OCI-LY7 (cell line): ENCODE measurements at regions not wholly inside any gene's neighbourhood (a gene's known extent, or its start where the extent isn't known, plus 50 kb on each side); places are given as distances from the start of the nearest gene placed in this dataset.

ENCODE experiments used
- BruUV-seq: library from RNA; stranded (reverse); fragments of 400-500 nt; replicated peaks from 2 replicates; lab custom pipeline; 2021; lab: Mats Ljungman, UMichigan
- CTCF ChIA-PET: fragments of 300-600 bp; sonication (Branson Sonifier 250); formaldehyde crosslinking; loops from one replicate; lab custom pipeline; 2022; ENCODE audit warnings: antibody characterized with exemption; ENCODE audit not compliant: unreplicated experiment; lab: Charles Lee
- POLR2A ChIA-PET: fragments of 300-600 bp; sonication (Branson Sonifier 250); formaldehyde crosslinking; loops from one replicate; lab custom pipeline; 2022; ENCODE audit warnings: antibody characterized with exemption; lab: Charles Lee
- DNase-seq: peaks from one replicate; pipeline ENCODE4 v3.0.0-alpha.2; 2015; ENCODE audit warnings: low spot score
- H2AFZ ChIP-seq: fragments of 200-600 bp; sonication (generic), shearing (Covaris generic); 2 replicates; pipeline ENCODE4 v1.6.1; 2014; ENCODE audit warnings: mild to moderate bottlenecking, antibody characterized with exemption, low read length, moderate library complexity
- H3K27ac ChIP-seq: fragments of 200-600 bp; sonication (generic); 2 replicates; pipeline ENCODE4 v1.5.1; 2014; ENCODE audit warnings: mixed run types, low read depth, mild to moderate bottlenecking, moderate library complexity, low read length, inconsistent platforms; ENCODE audit not compliant: poor library complexity, severe bottlenecking
- H3K36me3 ChIP-seq: fragments of 200-600 bp; sonication (generic); 2 replicates; pipeline ENCODE4 v1.6.1; 2014; ENCODE audit warnings: mild to moderate bottlenecking, antibody characterized with exemption, low read length, moderate library complexity, mixed read lengths; ENCODE audit not compliant: insufficient read depth
- H3K4me1 ChIP-seq: fragments of 200-600 bp; sonication (generic); 2 replicates; pipeline ENCODE4 v1.5.1; 2014; ENCODE audit warnings: mild to moderate bottlenecking, low read length; ENCODE audit not compliant: insufficient read depth, poor library complexity, severe bottlenecking
- H3K4me2 ChIP-seq: fragments of 200-600 bp; sonication (generic); 2 replicates; pipeline ENCODE4 v1.6.1; 2014; ENCODE audit warnings: mild to moderate bottlenecking, low read length
- H3K4me3 ChIP-seq: fragments of 200-600 bp; sonication (generic); 2 replicates; pipeline ENCODE4 v1.5.1; 2014; ENCODE audit warnings: mild to moderate bottlenecking, low read depth, low read length; ENCODE audit not compliant: poor library complexity, severe bottlenecking
- H3K79me2 ChIP-seq: fragments of 200-600 bp; sonication (generic); 2 replicates; pipeline ENCODE4 v1.6.1; 2016; ENCODE audit warnings: low read depth, mild to moderate bottlenecking, low read length, moderate library complexity, mixed read lengths; ENCODE audit not compliant: insufficient read depth
- H3K9me2 ChIP-seq: fragments of 200-600 bp; sonication (generic); 2 replicates; pipeline ENCODE4 v1.6.1; 2016; ENCODE audit warnings: mild to moderate bottlenecking, low read length, mixed read lengths; ENCODE audit not compliant: insufficient read depth
- H3K9me3 ChIP-seq: fragments of 200-600 bp; sonication (generic); 2 replicates; pipeline ENCODE4 v1.6.1; 2014; ENCODE audit warnings: mild to moderate bottlenecking, mixed run types, low read length, mixed read lengths
- H4K20me1 ChIP-seq: fragments of 200-600 bp; sonication (generic); 2 replicates; pipeline ENCODE4 v1.6.1; 2014; ENCODE audit warnings: mild to moderate bottlenecking, antibody characterized with exemption, low read length, moderate library complexity, mixed read lengths; ENCODE audit not compliant: insufficient read depth
- EZH2phosphoT487 ChIP-seq: fragments of 200-600 bp; sonication (generic); IDR thresholded peaks from 2 replicates; pipeline ENCODE4 v1.6.1; 2018; ENCODE audit warnings: low read depth, borderline replicate concordance, mild to moderate bottlenecking, mixed run types, antibody characterized with exemption, low read length, moderate library complexity, mixed read lengths
- intact Hi-C: fragments of 100-400 bp; cut with micrococcal nuclease; formaldehyde crosslinking; loops from one replicate; pipeline ENCODE4 v1.10.0; 2022; ENCODE audit not compliant: unreplicated experiment
- TF ChIP-seq, protein P1 (sequence below): fragments of 200-600 bp; sonication (generic); conservative IDR thresholded peaks from 2 replicates; pipeline ENCODE4 v1.5.1; 2014; ENCODE audit warnings: mild to moderate bottlenecking, antibody characterized with exemption, low read length, moderate library complexity, mixed read lengths

DNA sequence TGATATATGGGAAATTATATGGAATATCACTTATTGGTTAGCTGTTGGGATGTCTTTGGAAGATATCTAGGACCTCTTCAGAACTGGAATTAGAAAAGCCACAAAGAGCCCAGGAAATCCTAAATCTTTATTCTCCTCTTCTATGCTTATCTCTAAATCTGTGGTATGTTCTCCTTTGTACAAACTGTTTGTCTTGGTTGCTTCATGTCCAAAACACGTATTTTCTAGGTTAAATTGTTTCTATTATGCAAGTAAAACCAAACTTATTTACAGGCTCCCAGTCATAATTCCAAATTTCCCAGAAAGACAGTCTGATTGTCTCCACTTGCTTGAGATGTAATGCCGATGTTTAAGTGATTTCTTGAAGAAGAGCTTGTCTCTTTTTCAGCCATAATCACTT is 650.9 kb downstream of the CDH11 start:
- CTCF ChIA-PET, result no interaction called here
- Histone ChIP-seq H2AFZ (peak overlapping the region; percentile 63; the same call in 1 of the 2 replicates), H3K4me1 (peaks cover 10% of the 10 kb centered on the region), H3K36me3 (no peaks in the 10 kb centered on the region), H4K20me1 (no peaks in the 10 kb centered on the region), H3K4me2 (no peak overlapping the region), H3K9me3 (peaks cover 4% of the 10 kb centered on the region; the same call in 1 of the 2 replicates), H3K79me2 (no peaks in the 10 kb centered on the region), H3K27ac (no peak overlapping the region), H3K4me3 (no peak overlapping the region), H3K9me2 (no peaks in the 10 kb centered on the region)
- TF ChIP-seq, protein P1, sequence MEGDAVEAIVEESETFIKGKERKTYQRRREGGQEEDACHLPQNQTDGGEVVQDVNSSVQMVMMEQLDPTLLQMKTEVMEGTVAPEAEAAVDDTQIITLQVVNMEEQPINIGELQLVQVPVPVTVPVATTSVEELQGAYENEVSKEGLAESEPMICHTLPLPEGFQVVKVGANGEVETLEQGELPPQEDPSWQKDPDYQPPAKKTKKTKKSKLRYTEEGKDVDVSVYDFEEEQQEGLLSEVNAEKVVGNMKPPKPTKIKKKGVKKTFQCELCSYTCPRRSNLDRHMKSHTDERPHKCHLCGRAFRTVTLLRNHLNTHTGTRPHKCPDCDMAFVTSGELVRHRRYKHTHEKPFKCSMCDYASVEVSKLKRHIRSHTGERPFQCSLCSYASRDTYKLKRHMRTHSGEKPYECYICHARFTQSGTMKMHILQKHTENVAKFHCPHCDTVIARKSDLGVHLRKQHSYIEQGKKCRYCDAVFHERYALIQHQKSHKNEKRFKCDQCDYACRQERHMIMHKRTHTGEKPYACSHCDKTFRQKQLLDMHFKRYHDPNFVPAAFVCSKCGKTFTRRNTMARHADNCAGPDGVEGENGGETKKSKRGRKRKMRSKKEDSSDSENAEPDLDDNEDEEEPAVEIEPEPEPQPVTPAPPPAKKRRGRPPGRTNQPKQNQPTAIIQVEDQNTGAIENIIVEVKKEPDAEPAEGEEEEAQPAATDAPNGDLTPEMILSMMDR, result no peak
- intact Hi-C loops, result no loop called here
- no peak for DNase-seq
- no TSS peak for BruUV-seq
- POLR2A ChIA-PET, result interaction anchor here (1.9 kb wide), 1 partner anchor 9 kb away, joined by 5 read pairs; no protein-coding TSS in a partner anchor

DNA sequence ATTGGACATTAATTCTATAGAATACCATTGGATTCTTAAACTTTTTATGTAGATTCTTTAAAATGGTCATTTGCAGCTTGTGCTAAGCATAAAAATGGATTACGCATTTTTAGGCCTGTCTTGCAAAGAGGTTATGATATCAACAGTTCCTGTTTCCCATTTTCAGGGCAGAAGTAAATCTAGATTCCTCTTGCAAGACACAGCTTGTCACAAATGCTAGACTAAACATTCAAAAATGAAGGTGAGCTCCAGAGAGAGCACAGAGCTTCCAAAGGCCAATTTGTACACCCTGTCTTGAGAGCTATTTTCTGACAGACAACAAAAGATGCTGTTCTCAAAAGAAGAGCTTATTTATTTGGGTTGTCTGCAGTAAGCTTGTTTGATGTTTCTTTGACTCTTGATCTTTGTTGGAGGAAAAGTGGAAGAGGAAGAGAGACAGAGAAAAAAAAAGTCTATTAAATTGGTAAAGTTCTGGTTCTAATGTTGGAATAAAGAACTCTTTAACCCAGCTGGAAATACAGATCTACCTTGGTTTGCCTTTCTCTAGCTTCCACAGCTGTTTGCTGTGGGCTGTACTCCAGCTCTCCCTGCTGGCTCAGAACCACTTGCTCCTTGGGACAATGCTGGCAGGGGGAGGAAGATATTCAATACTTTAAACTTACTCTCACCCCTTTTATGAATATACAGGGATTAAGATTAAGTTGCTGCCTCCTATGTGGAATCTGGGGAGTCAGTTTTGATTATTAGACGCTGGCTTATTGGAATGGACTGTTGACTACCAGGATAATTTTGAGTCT is 651.8 kb downstream of the CDH11 start:
- Histone ChIP-seq H3K36me3 (no peaks in the 10 kb centered on the region), H4K20me1 (no peaks in the 10 kb centered on the region), H3K9me3 (peaks cover 5% of the 10 kb centered on the region; the same call in 1 of the 2 replicates), H3K4me1 (peaks cover 10% of the 10 kb centered on the region), H2AFZ (peak overlapping the region; percentile 63), H3K79me2 (no peaks in the 10 kb centered on the region), H3K4me2 (no peak overlapping the region), H3K4me3 (no peak overlapping the region), H3K9me2 (no peaks in the 10 kb centered on the region), H3K27ac (no peak overlapping the region)
- CTCF ChIA-PET, result interaction anchor here (0.8 kb wide), 1 partner anchor 12 kb away, joined by 3 read pairs; no protein-coding TSS in a partner anchor
- TF ChIP-seq EZH2phosphoT487, result no peak
- TF ChIP-seq, protein P1, result peak; percentile 35; the same call in 1 of the 2 replicates
- intact Hi-C loops, result no loop called here
- DNase-seq, result no peak
- POLR2A ChIA-PET, result interaction anchor here (0.7 to 1.9 kb wide), 12 partner anchors 8 to 668 kb away, joined by 3 to 6 read pairs (median 3); no protein-coding TSS in a partner anchor
- no TSS peak for BruUV-seq

DNA sequence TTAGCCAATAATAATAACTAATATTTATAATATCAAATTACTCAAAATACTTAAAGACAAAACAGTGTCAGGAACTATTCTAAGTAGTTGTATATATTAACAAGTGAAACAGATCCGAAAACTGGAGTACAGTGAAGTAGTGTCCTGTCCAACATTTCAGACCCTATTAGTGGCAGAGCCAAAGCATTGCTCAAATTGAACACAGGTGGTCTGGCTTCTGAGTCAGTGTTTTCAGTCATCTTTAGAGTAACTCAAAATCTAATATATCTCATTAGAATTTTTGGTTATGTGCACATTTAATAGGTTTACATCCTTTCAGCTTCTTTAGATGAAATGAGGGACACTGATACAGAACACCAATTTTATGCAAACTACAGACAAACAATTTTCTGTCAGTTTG is 652.5 kb downstream of the CDH11 start:
- no peak for TF ChIP-seq EZH2phosphoT487
- TF ChIP-seq, protein P1, result no peak
- Histone ChIP-seq H4K20me1 (no peaks in the 10 kb centered on the region), H3K27ac (no peak overlapping the region), H3K4me3 (no peak overlapping the region), H3K4me2 (no peak overlapping the region), H3K79me2 (no peaks in the 10 kb centered on the region), H3K4me1 (peaks cover 10% of the 10 kb centered on the region), H3K36me3 (no peaks in the 10 kb centered on the region), H3K9me2 (no peaks in the 10 kb centered on the region), H2AFZ (peak overlapping the region; percentile 63; the same call in 1 of the 2 replicates), H3K9me3 (peaks cover 5% of the 10 kb centered on the region; the same call in 1 of the 2 replicates)
- DNase-seq, result no peak
- BruUV-seq, result no TSS peak
- POLR2A ChIA-PET, result interaction anchor here (0.6 to 1.9 kb wide), 6 partner anchors 10 to 40 kb away, joined by 3 to 6 read pairs (median 4); no protein-coding TSS in a partner anchor
- CTCF ChIA-PET, result no interaction called here
- intact Hi-C loops, result no loop called here
